OCI-LY3 (cell line): ENCODE measurements at regions not wholly inside any gene's neighbourhood (a gene's known extent, or its start where the extent isn't known, plus 50 kb on each side); places are given as distances from the start of the nearest gene placed in this dataset.

Experiments used
- CTCF ChIP-seq: fragments of 200-600, 300-600 bp; sonication (generic); IDR thresholded peaks from 2 replicates; pipeline ENCODE4 v1.5.1; 2014; ENCODE audit warnings: antibody characterized with exemption, low read length, low read depth
- EZH2phosphoT487 ChIP-seq: fragments of 200-600 bp; shearing (Covaris generic); IDR thresholded peaks from 2 replicates; pipeline ENCODE4 v1.6.1; 2018; ENCODE audit warnings: antibody characterized with exemption, mixed run types, low read depth

DNA sequence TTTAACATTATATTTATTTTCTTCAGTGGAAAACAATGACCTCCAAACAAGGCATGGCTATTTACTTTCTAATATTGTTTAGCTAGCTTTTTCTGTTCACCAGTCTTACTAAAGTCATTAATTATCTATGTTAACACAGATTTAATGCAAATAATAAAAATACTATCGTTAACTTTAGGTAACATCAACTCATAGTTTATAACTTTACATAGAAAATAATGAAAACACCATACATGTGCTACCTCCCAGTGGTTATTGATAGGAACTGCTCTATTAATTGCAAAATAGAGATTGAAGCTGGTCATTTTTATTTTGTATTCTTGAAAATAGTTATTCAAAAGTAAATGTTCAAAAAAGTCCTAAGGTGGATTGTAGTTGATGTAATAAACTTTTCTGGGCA is 78.3 kb upstream of the HCN1 start:
- TF ChIP-seq CTCF (peak; percentile 63), EZH2phosphoT487 (no peak)
